Skeletal muscle cell (primary cell): ENCODE measurements at regions not wholly inside any gene's neighbourhood (a gene's known extent, or its start where the extent isn't known, plus 50 kb on each side); places are given as distances from the start of the nearest gene placed in this dataset.
A peak's percentile ranks its signal among the peaks of the same experiment; 100 is the strongest.

Experiments
- DNase-seq: peaks from one replicate; pipeline ENCODE4 v3.0.0-alpha.2; 2010; ENCODE audit warnings: low read depth
- H3K4me3 ChIP-seq: 2 replicates; pipeline ENCODE4 v1.5.1; 2011; ENCODE audit warnings: low read depth, mild to moderate bottlenecking, control low read depth, low read length, moderate library complexity

DNA sequence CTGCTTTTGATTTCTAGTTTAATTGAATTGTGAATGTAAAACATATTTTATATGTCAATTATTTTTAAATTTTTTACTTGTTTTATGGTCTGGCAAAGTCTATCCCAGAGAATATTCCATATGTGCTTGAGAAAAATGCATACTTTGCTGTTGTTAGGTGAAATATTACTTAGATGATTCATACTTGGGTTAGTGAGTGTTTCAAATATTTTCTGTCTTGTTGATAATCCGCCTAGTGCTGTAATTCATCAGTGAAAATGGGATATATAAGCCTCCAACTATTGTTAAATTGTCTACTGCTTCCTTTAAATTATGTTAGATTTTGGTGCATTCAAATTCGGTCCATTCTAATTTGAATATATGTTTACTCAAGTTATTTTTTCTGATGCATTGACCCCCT lies 395.5 kb downstream of the LRFN5 start:
- DNase-seq = no peak
- no peak overlapping the region for H3K4me3 ChIP-seq

DNA sequence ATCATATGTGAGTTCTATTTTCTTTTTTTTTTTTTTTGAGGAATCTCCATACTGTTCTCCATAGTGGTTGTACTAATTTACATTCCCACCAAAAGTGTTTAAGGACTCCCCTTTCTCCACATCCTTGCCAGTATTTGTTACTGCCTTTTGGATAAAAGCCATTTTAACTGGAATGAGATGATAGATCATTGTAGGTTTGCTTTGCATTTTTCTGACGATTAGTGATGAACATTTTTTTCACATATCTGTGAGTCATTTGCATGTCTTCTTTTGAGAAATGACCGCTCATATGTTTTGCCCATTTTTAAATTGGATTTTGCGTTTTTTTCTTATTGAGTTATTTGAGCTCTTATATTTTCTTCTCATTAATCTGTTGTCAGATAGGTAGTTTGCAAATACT lies 394.8 kb downstream of the LRFN5 start:
- no peak for DNase-seq
- no peak overlapping the region for H3K4me3 ChIP-seq

GRCh38 chr14:42000450-42000849 lies 393.8 kb downstream of the LRFN5 start:
- H3K4me3 ChIP-seq = no peak overlapping the region
- DNase-seq = no peak

DNA sequence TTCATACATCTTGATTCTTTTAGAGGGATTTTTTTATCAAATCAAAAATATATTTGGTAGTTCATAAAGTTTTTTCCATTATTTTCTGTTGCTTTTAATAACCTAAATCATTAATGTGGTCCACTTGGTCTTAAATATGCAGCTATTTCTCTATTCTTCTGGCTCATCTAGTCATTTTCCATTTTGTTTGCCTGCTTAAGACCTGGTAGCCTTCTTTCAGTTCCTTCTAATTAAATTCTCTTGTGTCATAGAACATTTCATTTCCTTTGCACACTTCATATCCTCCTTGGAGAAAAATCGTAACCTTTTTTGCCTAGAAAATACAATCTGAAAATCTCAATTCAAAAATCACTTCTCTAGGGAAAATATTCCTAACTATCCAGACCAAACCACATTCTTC lies 387.0 kb downstream of the LRFN5 start:
- no peak overlapping the region for H3K4me3 ChIP-seq
- no peak for DNase-seq

DNA sequence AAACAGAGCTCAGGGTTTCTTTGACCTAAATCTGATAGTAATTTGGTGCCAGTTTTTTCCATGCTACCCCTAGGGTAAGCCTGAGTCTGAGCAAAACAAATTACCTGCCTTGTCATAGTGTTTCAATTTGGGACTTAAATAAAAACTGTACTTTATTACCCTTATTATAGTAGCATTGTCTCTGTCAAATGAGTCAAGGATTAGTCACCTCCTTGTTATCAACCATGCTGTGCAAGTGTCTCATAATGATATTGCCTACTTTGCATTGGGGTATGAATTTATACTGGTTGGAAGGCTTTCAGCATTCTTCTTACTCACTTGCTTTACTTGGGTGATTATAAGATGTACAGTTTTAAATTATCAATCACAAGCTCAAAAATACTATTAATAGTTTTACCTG lies 380.0 kb downstream of the LRFN5 start:
- no peak overlapping the region for H3K4me3 ChIP-seq
- DNase-seq = no peak

DNA sequence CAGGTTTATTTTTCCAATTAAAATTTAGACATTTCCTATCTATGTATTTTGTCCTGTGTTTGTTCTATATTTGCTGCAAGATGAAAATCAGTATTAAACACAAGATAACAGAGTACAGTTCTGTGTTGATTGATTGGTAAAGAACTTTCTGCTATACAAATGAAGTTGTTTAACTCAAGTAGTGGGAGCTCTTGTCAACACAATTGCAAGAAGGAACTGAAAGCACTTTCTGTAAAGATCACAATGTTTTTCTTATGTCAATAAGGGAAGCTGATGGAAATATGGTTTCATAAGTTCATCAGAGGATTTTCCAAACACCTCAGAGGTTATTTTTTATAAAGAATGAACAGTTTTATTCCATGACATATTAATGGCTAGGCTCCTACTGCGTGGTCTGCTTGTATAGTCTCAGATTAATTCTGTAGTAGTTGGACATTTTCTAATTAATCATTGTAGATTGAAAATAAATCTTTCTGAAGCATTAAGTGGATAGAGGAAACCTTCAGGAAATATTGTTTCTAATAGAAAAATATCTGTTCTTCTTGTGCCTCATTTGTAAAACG lies 379.5 kb downstream of the LRFN5 start:
- no peak overlapping the region for H3K4me3 ChIP-seq
- no peak for DNase-seq

DNA sequence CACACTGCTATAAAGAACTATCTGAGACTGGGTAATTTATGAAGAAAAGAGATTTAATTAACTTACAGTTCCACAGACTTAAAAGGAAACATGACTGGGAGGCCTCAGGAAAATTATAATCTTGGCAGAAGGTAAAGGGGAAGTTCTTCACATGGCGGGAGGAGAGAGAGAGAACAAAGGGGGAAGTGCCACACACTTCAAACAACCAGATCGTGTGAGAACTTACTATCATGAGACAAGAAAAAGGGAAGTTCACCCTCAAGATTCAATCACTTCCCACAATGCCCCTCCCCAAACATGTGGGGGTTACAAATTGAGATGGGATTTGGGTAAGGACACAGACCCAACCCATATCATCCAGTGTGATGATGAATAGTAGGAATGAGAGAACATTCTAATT lies 366.5 kb downstream of the LRFN5 start:
- DNase-seq = no peak
- H3K4me3 ChIP-seq = no peak overlapping the region

DNA sequence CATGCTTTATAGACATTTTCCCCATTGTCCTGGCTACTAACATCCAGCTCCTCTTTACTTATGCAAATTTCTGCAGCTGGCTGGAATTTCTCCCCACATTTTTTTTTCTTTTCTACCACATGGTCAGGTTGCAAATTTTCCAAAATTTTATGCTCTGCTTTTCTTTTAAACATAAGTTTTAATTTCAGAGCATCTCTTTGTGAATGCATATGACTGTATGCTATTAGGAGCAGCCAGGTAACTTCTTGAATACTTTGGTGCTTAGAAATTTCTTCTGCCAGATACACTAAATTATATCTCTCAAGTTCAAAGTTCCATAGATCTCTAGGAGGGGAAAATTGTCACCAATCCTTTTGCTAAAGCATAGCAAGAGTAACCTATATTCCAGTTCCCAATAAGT lies 365.9 kb downstream of the LRFN5 start:
- no peak overlapping the region for H3K4me3 ChIP-seq
- no peak for DNase-seq

DNA sequence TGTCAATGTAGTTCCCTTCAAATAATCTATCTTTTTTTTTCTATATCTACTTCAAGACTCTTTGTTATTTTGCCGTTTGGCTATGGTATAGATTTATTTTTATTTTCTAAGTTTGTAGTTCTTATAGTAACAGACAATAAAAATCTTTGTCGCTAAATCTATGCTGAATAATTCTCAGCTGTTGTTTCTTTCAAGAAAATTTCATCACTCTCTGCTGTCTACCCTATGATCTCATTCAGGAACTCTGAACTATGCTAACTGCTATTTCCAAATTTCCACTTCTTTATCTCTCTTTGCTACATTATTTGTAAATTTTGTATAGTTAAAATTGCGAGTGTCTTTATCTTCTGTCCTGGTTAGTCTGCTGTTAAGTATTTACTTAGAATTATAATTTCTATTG lies 353.6 kb downstream of the LRFN5 start:
- peak; percentile 12 for DNase-seq
- H3K4me3 ChIP-seq = no peak overlapping the region

- H3K4me3 ChIP-seq = no peak overlapping the region
- DNase-seq = no peak
These were observed 350.8 kb downstream of the LRFN5 start for GRCh38 chr14:41957459-41957858.
